IPS-20b (cell line): ENCODE measurements at regions not wholly inside any gene's neighbourhood (a gene's known extent, or its start where the extent isn't known, plus 50 kb on each side); places are given as distances from the start of the nearest gene placed in this dataset.

ENCODE experiments used
- H3K27ac ChIP-seq: one replicate; pipeline ENCODE4 v1.5.1; 2013; ENCODE audit warnings: low read length
- H3K27me3 ChIP-seq: 2 replicates; pipeline ENCODE4 v1.6.1; 2013; ENCODE audit warnings: mild to moderate bottlenecking, low read length, inconsistent platforms; ENCODE audit not compliant: insufficient read depth
- H3K36me3 ChIP-seq: 2 replicates; pipeline ENCODE4 v1.6.1; 2013; ENCODE audit warnings: low read depth, mild to moderate bottlenecking, inconsistent platforms, low read length, moderate library complexity; ENCODE audit not compliant: insufficient read depth
- H3K4me1 ChIP-seq: 2 replicates; pipeline ENCODE4 v1.6.1; 2013; ENCODE audit warnings: mild to moderate bottlenecking, control low read depth, inconsistent platforms, low read length, moderate library complexity; ENCODE audit not compliant: insufficient read depth
- H3K4me3 ChIP-seq: 2 replicates; pipeline ENCODE4 v1.5.1; 2013; ENCODE audit warnings: mild to moderate bottlenecking, low read length, inconsistent platforms
- H3K9ac ChIP-seq: 2 replicates; pipeline ENCODE4 v1.6.1; 2013; ENCODE audit warnings: low read depth, mild to moderate bottlenecking, inconsistent platforms, low read length, moderate library complexity
- H3K9me3 ChIP-seq: 2 replicates; pipeline ENCODE4 v1.6.1; 2013; ENCODE audit warnings: mild to moderate bottlenecking, low read depth, low read length, inconsistent platforms; ENCODE audit not compliant: insufficient read depth

- Histone ChIP-seq H3K4me1 (no peaks in the 10 kb centered on the region), H3K27me3 (no peaks in the 10 kb centered on the region), H3K9ac (no peak overlapping the region), H3K9me3 (no peaks in the 10 kb centered on the region), H3K27ac (no peak overlapping the region), H3K4me3 (no peak overlapping the region), H3K36me3 (no peaks in the 10 kb centered on the region)
Observed at GRCh38 chr1:4411862-4412261, 242.5 kb upstream of the AJAP1 start.

DNA sequence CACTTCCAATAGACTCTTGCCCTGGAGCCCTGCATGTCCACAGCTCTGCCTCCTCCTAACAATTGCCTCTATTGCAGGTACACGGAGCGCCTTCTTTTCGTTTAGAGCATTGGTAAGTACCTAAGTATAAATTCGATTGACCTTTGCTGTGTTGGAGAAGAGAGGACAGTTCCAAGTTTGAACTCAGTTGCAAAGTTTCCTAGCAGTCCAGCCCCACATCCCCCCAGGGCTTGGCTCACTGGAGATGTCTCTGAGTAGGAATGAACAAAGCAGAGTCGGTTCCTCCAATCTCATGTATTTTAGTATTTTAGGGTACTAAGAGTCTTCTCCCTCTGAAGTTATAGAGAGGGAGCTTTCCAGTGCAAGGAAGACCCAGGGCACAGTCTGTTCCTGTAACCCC, 238.9 kb upstream of the AJAP1 start:
- no peak overlapping the region for H3K9ac ChIP-seq
- no peak overlapping the region for H3K4me3 ChIP-seq
- no peak overlapping the region for H3K27ac ChIP-seq
- H3K9me3 ChIP-seq = peaks cover 2% of the 10 kb centered on the region; the same call in 1 of the 2 replicates
- H3K36me3 ChIP-seq = no peaks in the 10 kb centered on the region
- no peaks in the 10 kb centered on the region for H3K4me1 ChIP-seq
- H3K27me3 ChIP-seq = no peaks in the 10 kb centered on the region

DNA sequence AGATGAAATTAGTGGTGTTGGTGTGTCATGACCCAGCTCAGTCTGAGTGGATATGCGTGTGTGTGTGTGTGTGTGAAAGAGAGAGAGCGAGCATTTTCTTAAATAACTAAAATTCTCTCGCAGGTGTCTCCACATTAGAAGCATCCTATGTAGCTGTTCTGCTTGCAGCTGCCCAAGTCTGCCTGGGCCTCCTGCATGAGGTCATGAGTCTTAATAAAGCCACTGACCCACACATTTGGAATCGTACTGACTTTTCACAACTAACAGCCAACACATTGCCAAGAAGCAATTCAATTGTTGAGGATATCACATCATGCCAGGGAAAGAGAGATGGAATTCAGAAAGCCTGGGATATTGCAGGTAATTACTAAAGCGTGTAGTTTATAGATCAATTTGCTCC, 238.2 kb upstream of the AJAP1 start:
- Histone ChIP-seq H3K9me3 (peaks cover 5% of the 10 kb centered on the region; the same call in 1 of the 2 replicates), H3K27ac (no peak overlapping the region), H3K4me1 (no peaks in the 10 kb centered on the region), H3K4me3 (no peak overlapping the region), H3K27me3 (no peaks in the 10 kb centered on the region), H3K9ac (no peak overlapping the region), H3K36me3 (no peaks in the 10 kb centered on the region)

GRCh38 chr1:4418021-4418420, 236.4 kb upstream of the AJAP1 start:
- H3K27me3 ChIP-seq = no peaks in the 10 kb centered on the region
- H3K4me1 ChIP-seq = no peaks in the 10 kb centered on the region; the same call in 1 of the 2 replicates
- no peak overlapping the region for H3K9ac ChIP-seq
- no peak overlapping the region for H3K4me3 ChIP-seq
- H3K27ac ChIP-seq = no peak overlapping the region
- no peaks in the 10 kb centered on the region for H3K36me3 ChIP-seq
- H3K9me3 ChIP-seq = peaks cover 5% of the 10 kb centered on the region; the same call in 1 of the 2 replicates

DNA sequence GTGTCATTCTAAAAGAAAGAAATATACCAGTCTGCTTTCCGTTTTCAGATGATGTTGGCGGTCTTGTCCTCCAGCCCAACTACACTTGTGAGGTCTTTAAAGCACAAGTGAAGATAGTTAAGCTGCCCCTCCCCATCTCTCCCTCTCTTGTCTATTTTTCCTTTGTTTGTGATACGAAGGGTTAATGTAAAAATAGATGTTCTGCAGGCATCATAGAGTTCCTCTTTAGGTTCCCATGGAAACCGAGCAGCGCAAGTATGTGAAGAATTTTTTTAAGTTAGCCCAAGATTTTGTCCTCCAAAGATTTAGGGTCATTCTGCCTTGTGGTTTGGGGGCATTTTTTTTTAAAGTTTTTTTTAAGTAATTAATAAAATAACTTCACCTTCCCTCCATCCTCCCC, 232.4 kb upstream of the AJAP1 start:
- Histone ChIP-seq H3K4me3 (no peak overlapping the region), H3K27me3 (no peaks in the 10 kb centered on the region), H3K9me3 (peaks cover 5% of the 10 kb centered on the region; the same call in 1 of the 2 replicates), H3K4me1 (no peaks in the 10 kb centered on the region; the same call in 1 of the 2 replicates), H3K27ac (no peak overlapping the region), H3K9ac (no peak overlapping the region), H3K36me3 (no peaks in the 10 kb centered on the region)

DNA sequence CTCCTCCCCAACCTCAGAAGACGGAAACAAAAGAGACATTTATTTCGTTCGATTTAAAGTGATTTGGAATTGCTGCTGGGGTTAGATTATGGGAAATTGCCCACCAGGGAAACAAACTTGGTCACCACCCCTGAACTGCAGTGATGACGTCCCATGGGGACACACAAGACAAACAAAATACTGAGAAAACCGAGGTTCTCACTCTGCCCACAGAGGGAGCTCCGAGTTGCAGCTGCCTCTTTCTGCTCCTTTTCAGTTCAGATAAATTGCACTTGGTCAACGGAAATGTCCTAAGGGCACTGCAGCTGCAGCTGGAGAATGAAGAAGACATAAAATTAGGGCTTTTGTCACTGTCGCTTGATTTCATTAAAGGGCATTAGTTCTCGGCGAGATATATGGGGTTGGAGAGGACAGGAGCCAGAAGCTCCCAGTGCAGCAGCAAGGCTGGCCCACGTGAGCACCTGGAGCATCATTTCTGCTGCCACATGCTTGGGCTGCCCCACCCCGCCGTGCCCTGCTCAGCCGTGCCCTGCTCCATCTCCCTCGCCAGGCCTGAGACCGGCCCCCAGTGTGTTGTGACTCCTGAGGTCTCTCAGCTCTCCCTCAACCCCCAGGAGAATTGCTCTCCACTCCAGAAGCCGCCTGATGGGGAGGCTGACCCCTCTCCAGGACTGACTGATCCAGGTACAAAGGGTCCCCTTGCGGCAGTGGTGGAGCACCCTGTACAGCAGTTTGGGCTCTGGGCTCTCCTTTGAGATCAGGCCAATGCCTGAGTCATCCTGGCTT, 231.7 kb upstream of the AJAP1 start:
- no peak overlapping the region for H3K4me3 ChIP-seq

DNA sequence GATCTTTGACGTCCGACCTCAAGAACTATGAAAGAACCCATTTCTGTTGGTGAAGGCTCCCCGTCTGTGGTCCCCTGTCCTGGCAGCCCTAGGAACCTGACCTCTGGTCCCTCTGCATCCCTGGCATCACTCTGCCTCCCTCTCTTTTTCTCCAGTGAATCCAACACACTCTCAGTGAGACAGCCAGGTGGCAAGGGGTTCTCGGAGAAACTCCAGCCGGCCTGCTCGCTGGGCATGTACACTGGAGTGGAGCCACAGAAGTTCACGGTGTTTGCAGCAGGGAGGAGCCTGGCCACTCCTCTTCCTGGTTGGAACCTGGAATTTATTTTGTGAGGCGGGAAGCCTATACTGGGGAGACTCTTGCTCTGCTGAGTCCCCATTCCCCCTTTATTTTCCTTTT, 230.2 kb upstream of the AJAP1 start:
- no peak overlapping the region for H3K4me3 ChIP-seq
- H3K9me3 ChIP-seq = peaks cover 5% of the 10 kb centered on the region; the same call in 1 of the 2 replicates
- H3K36me3 ChIP-seq = no peaks in the 10 kb centered on the region
- no peak overlapping the region for H3K9ac ChIP-seq
- no peak overlapping the region for H3K27ac ChIP-seq
- no peaks in the 10 kb centered on the region for H3K27me3 ChIP-seq
- H3K4me1 ChIP-seq = no peaks in the 10 kb centered on the region; the same call in 1 of the 2 replicates

More for the DNA sequence above, 231.7 kb upstream of the AJAP1 start:
- Histone ChIP-seq H3K27ac (no peak overlapping the region), H3K9ac (no peak overlapping the region), H3K9me3 (peaks cover 5% of the 10 kb centered on the region; the same call in 1 of the 2 replicates), H3K27me3 (no peaks in the 10 kb centered on the region), H3K4me1 (no peaks in the 10 kb centered on the region; the same call in 1 of the 2 replicates), H3K36me3 (no peaks in the 10 kb centered on the region)

DNA sequence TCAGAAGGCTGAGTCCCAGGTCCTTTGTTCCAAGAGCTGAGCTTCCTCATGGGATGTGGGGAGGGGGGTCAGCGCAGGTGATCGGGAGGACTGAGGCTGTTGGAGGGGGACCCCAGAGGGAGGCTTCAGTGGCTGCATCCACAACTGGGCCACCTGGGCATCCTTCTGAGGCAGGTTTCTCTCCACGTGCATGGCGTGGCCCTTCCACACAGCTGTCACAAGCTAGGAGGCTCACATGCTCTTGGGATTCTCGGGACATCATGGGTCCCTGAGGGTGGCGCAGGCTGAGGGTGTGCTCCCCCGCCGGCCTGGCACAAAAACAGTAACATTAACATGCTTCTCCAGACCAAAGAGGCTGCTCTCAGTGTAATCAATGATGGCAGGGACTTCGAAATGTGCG, 229.6 kb upstream of the AJAP1 start:
- H3K27ac ChIP-seq = no peak overlapping the region
- H3K4me1 ChIP-seq = no peaks in the 10 kb centered on the region; the same call in 1 of the 2 replicates
- H3K36me3 ChIP-seq = no peaks in the 10 kb centered on the region
- H3K27me3 ChIP-seq = no peaks in the 10 kb centered on the region
- H3K9ac ChIP-seq = no peak overlapping the region
- no peak overlapping the region for H3K4me3 ChIP-seq
- peaks cover 5% of the 10 kb centered on the region; the same call in 1 of the 2 replicates for H3K9me3 ChIP-seq

DNA sequence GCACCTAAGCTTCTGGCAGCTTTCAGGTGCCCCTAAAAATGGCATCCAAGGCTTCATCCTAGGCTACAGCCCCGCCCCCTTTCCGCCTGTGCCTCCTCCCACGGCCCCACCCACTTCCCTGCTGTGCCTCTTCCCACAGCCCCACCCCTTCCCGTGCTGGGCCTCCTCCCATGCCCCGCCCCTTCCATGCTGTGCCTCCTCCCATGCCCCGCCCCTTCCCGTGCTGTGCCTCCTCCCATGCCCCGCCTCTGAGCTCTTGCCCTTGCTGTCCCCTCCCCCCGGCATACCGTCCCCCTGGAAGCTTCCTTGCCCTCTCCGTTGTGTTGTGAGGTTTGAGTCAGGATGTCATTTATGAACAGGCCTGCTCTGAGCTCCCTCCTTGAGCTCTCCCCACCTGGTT, 228.5 kb upstream of the AJAP1 start:
- no peaks in the 10 kb centered on the region; the same call in 1 of the 2 replicates for H3K4me1 ChIP-seq
- H3K9me3 ChIP-seq = no peaks in the 10 kb centered on the region
- H3K36me3 ChIP-seq = no peaks in the 10 kb centered on the region
- H3K27ac ChIP-seq = no peak overlapping the region
- H3K27me3 ChIP-seq = no peaks in the 10 kb centered on the region
- H3K9ac ChIP-seq = no peak overlapping the region
- no peak overlapping the region for H3K4me3 ChIP-seq

- Histone ChIP-seq H3K36me3 (no peaks in the 10 kb centered on the region), H3K9me3 (no peaks in the 10 kb centered on the region), H3K9ac (no peak overlapping the region), H3K4me1 (no peaks in the 10 kb centered on the region), H3K27ac (no peak overlapping the region), H3K27me3 (no peaks in the 10 kb centered on the region), H3K4me3 (no peak overlapping the region)
Observed at GRCh38 chr1:4428711-4429110, 225.7 kb upstream of the AJAP1 start.

DNA sequence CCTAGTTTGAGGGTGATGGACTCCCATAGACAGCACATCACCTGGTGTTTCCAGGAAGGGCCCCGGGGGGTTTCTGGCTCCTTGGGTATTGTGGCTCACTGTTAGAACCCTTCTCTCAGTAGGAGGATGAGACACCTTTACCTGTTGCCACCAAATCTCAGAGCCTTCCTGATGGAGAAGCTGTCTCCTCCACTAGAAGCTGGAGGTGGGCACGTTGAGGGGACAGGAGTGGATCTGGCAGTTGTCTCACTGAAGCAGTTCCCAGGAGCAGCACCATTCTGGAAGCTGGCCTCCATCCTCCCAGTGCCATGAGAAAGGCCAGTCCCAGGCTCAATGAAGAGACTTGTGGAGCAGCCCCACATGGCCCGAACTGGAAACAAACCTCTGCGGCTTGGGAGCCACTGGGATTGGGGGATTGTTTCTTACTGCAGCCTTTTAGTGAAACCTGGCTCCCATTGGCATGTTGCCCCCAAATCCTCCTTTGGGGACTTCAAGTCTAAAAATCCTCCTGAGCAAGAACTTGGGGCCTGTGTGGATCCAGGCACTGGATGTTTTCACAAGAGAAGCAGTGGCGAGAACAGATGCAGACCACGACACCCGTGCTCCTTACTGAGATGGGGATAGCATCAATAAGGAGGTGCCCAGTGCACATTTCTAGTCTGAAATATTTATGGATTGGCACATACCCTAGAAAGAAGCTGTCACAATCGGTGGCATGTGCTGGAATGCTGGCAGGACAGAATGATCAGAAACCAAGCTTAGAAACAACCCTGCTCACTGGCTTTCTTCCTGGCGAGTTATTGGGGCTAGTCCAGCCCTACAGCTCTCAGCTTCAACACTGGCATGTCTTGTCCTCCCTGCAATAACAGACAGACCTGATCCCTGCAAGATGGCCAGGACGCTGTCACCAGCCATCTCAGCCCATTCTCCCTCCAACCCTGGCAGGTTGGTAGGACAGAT, 223.7 kb upstream of the AJAP1 start:
- Histone ChIP-seq H3K9me3 (no peaks in the 10 kb centered on the region), H3K27ac (no peak overlapping the region)

More for the DNA sequence above, 223.7 kb upstream of the AJAP1 start:
- Histone ChIP-seq H3K4me1 (no peaks in the 10 kb centered on the region), H3K4me3 (no peak overlapping the region), H3K27me3 (no peaks in the 10 kb centered on the region), H3K9ac (no peak overlapping the region), H3K36me3 (no peaks in the 10 kb centered on the region)
